ENCODE measurements at regions not wholly inside any gene's neighbourhood (a gene's known extent, or its start where the extent isn't known, plus 50 kb on each side); places are given as distances from the start of the nearest gene placed in this dataset.

DNA sequence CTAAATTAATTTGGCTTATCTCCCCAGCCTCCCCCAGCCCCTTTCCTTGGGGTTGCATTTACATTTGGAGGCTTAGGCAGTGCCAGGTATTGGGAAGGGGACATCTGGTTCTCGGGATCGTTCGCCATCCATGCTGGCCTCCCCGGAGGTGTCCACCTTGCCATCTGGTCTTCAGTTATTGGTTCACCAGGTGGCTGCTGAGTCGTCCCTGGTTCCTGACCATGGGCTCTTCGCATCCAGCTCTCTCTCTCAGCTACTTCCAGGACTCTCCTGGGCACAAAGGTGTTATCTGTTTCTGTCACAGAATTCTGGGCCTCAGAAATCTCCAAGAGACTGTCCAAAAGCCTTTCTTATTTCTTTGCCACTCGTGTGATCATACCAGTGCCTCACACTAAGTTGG is 75.4 kb upstream of the SCOC start:
- no peak for DNase-seq
- H3K9me3 Mint-ChIP-seq: no peaks in the 10 kb centered on the region
- peaks cover 2% of the 10 kb centered on the region for H3K27me3 Mint-ChIP-seq
- POLR2A ChIA-PET: no interaction called here
- H3K27ac Mint-ChIP-seq: no peak overlapping the region
- no peaks in the 10 kb centered on the region for H3K4me1 Mint-ChIP-seq
- CTCF ChIA-PET: no interaction called here
- H3K36me3 Mint-ChIP-seq (ENCODE audit: low read depth): no peaks in the 10 kb centered on the region
- no peak overlapping the region for H3K4me3 Mint-ChIP-seq

DNA sequence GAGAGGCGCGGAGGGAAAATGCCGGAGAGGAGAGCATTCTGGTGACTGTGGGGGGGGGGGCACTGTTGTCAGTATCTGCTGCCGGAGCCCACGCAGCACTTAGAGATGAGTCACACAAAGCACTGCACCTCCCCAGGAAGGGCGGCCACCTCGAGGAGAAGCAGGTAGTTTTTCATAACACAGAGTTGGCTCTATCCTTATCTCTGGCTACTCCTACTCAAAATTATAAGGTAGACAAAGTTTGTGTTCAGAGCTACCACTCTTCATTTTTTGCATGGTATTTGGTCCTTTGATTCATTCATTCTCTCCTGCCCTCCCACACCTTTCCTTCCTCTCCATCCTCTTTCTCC is 76.2 kb upstream of the SCOC start:
- POLR2A ChIA-PET: no interaction called here
- Mint-ChIP-seq H3K36me3 (ENCODE audit: low read depth) (no peaks in the 10 kb centered on the region), H3K27ac (no peak overlapping the region), H3K4me1 (no peaks in the 10 kb centered on the region), H3K27me3 (peaks cover 2% of the 10 kb centered on the region), H3K9me3 (no peaks in the 10 kb centered on the region), H3K4me3 (no peak overlapping the region)
- CTCF ChIA-PET: no interaction called here
- DNase-seq: no peak

DNA sequence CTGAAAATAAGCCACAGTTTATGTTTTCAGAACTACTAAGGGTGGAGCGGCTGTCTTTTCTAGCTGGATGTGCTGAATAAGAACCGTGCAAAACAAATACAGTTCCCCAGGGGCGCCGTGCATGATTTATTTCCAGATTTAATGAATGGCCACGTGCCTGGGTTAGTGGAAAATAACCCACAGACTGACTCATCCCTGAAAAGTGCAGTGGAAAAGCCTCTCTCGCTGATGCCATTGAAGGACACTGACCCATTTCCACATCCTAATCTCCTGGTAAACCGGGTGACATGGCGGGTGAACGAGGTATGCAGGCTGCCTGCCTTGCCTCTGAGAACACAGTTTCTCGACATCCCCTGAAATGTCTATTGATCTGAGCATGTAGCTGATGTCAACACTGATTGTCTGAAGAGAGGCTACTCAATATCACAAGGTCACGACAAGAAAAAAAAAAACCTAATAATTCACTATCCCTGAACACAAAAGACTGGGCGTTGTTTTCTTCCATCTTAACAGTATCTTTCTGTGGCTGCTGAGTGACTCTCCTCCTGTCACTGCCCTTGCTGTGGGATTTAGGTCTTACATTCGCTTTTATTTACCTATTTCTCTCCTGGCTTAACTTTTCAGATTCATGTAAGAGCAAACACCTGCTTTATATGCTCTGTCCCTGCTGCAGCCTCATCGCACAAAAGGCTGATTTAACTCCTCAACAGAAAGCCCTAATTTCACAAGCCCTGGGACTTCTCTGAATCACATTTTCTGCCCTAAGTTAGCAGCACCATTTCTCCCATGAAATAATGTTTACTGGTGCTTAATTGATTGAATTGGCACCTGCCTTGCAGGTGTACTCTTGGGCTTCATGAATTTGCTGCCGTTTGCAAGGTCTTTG is 76.9 kb upstream of the SCOC start:
- Mint-ChIP-seq H3K4me1 (no peaks in the 10 kb centered on the region), H3K9me3 (no peaks in the 10 kb centered on the region), H3K36me3 (ENCODE audit: low read depth) (no peaks in the 10 kb centered on the region), H3K27me3 (peaks cover 2% of the 10 kb centered on the region), H3K4me3 (no peak overlapping the region), H3K27ac (no peak overlapping the region)
- ChIA-PET CTCF (no interaction called here), POLR2A (no interaction called here)
- no peak for DNase-seq

DNA sequence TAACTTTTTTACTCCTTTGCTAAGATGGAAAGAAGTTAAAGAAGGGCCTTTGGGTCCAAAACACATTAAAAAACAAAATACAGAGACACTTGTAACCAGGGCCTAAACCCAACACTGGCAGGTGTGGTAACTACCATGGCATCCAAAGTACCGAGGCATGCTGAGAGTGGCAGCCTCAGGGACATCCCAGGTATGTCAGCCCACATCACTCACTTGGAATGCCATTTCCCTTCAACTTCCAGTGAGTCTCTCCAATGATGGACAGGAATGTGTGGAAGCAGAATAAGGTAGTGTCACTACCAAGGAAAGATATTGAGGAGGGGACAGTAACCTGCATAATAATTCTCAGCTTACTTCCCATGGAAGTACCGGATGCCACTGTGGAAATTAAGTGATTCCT is 79.5 kb upstream of the SCOC start:
- no peaks in the 10 kb centered on the region for H3K4me1 Mint-ChIP-seq
- POLR2A ChIA-PET: no interaction called here
- DNase-seq: no peak
- H3K9me3 Mint-ChIP-seq: no peaks in the 10 kb centered on the region
- CTCF ChIA-PET: no interaction called here
- no peak overlapping the region for H3K27ac Mint-ChIP-seq
- H3K36me3 Mint-ChIP-seq (ENCODE audit: low read depth): no peaks in the 10 kb centered on the region
- H3K27me3 Mint-ChIP-seq: peaks cover 2% of the 10 kb centered on the region
- no peak overlapping the region for H3K4me3 Mint-ChIP-seq

DNA sequence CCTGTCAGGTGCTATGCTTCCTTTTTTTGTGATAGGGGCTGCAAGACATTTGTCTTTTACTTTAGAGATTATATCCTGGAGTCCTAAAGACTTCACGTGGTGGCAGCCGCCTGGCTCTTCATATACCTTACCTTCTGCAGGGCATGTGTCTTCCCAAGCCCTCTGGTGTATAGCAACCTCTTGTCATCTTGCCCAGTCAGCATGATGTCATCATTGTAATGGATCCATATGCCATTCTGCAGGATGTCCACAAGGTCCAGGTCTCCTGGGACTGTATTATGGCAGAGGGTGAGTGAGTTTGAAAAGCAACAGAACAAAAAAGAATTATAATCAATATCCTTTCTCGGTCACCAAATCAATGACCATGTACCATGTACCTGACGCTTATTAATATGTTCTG is 82.2 kb upstream of the SCOC start:
- CTCF ChIA-PET: no interaction called here

DNA sequence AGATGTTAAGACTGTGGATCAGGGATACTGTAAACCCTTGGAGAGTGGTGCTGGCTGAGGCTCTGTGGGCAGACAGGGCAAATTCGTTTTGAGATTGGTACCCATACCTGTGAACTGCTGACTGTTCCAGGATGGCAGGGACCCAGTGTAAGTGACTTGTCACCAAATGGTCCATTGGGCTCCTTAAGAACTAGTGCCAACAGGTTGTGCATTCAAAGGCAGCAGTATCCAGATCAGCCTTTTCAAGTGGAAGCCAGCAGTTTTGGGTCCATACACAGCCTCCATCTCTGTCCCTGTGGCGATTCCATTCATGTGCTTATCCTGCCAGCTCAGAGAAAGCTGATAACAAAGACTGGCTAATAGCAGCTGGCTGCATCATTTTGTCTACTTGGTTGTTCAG is 84.0 kb upstream of the SCOC start:
- Mint-ChIP-seq H3K27ac (no peak overlapping the region), H3K4me3 (no peak overlapping the region), H3K4me1 (no peaks in the 10 kb centered on the region), H3K36me3 (ENCODE audit: low read depth) (no peaks in the 10 kb centered on the region), H3K27me3 (peaks cover 5% of the 10 kb centered on the region), H3K9me3 (no peaks in the 10 kb centered on the region)
- ChIA-PET POLR2A (no interaction called here), CTCF (no interaction called here)
- no peak for DNase-seq

More for the DNA sequence above, 82.2 kb upstream of the SCOC start:
- no peak for DNase-seq
- H3K4me1 Mint-ChIP-seq: no peaks in the 10 kb centered on the region
- H3K9me3 Mint-ChIP-seq: no peaks in the 10 kb centered on the region
- no peak overlapping the region for H3K4me3 Mint-ChIP-seq
- POLR2A ChIA-PET: no interaction called here
- no peak overlapping the region for H3K27ac Mint-ChIP-seq
- H3K27me3 Mint-ChIP-seq: peaks cover 2% of the 10 kb centered on the region
- no peaks in the 10 kb centered on the region for H3K36me3 Mint-ChIP-seq (ENCODE audit: low read depth)

DNA sequence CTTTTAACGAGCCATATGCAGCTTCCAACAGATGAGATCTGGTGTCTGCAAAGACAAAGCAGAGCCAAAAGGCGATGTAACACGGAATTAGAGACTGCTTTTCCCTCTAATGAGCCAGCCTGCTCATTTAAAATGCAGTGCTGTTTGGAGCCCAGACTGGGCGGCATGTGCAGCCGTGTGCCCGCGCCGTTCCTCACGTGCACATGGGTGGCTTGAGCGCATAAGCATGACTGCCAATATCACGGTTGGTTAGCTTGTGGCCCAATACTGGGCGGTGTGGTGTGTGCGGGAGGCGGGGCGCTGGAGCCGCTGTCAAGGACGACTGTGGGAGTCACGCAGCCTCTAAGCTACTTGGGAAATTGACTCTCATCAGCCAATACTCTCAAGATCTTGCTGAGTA is 87.0 kb upstream of the SCOC start:
- no peaks in the 10 kb centered on the region for H3K9me3 Mint-ChIP-seq

DNA sequence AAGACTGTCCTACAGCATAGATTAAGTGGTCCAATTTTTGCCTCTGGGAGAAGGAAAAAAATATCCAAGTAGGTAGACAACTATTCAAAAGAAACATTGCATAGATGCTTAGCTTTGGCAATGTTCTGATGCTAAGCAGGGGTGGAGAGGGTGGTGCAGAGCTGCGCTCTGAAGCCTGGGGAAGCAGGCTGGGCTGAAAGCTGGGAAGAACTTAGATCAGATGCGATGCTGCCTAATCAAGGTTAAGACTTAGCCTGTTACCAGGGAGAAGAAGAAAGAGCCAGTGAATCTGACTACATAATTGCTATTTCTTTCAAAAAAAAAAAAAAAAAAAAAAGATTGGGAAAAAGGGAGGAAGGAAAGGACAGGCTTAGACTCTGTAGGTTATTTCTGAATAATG is 89.0 kb upstream of the SCOC start:
- Mint-ChIP-seq H3K27ac (no peak overlapping the region), H3K4me1 (no peaks in the 10 kb centered on the region), H3K4me3 (no peak overlapping the region), H3K36me3 (ENCODE audit: low read depth) (no peaks in the 10 kb centered on the region), H3K27me3 (peaks cover 11% of the 10 kb centered on the region), H3K9me3 (no peaks in the 10 kb centered on the region)
- POLR2A ChIA-PET: no interaction called here
- CTCF ChIA-PET: no interaction called here
- DNase-seq: no peak

More for the DNA sequence above, 87.0 kb upstream of the SCOC start:
- Mint-ChIP-seq H3K36me3 (ENCODE audit: low read depth) (no peaks in the 10 kb centered on the region), H3K27ac (no peak overlapping the region), H3K27me3 (peaks cover 11% of the 10 kb centered on the region), H3K4me3 (no peak overlapping the region), H3K4me1 (no peaks in the 10 kb centered on the region)
- ChIA-PET POLR2A (no interaction called here), CTCF (no interaction called here)
- no peak for DNase-seq

DNA sequence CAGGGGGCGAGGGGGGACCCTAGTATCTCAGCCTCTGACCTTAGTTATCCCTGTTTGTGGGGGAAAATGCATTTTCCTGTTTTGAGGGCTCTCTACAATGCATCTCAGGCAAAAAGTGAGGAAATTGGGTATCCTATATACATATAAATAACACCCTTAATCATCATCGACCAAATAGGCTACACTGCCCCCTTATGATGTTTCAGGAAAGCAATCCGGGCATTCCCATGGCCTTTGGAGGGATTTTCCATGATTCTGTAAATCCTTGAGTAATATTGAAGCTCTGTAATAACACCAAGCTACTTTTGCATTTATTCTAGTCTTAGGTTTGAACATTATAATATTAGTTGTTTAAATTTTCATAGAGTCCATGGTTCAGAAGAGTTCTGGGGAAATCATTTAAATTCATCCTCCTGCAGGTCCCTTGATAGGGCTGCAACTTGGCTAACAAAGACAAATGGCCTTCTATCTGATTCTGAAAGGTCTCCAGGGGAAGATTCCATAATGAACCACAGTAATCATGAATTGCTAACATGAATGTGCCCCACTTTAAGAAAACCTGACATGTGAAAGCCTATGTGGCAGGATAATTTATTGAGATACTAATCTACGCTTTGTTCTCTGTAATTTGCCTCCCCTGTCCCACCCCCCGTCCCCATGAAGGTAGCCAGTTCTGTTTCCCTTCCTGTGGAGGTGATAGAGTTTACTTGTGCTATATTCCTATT is 91.5 kb upstream of the SCOC start:
- no peak for DNase-seq
- H3K9me3 Mint-ChIP-seq: no peaks in the 10 kb centered on the region
- CTCF ChIA-PET: interaction anchor here (1.3 kb wide), 1 partner anchor 11 kb away, joined by 4 read pairs; no protein-coding TSS in a partner anchor
- no peak overlapping the region for H3K27ac Mint-ChIP-seq
- H3K27me3 Mint-ChIP-seq: peaks cover 12% of the 10 kb centered on the region
- H3K4me1 Mint-ChIP-seq: no peaks in the 10 kb centered on the region
- no peaks in the 10 kb centered on the region for H3K36me3 Mint-ChIP-seq (ENCODE audit: low read depth)
- no peak overlapping the region for H3K4me3 Mint-ChIP-seq
- POLR2A ChIA-PET: no interaction called here

DNA sequence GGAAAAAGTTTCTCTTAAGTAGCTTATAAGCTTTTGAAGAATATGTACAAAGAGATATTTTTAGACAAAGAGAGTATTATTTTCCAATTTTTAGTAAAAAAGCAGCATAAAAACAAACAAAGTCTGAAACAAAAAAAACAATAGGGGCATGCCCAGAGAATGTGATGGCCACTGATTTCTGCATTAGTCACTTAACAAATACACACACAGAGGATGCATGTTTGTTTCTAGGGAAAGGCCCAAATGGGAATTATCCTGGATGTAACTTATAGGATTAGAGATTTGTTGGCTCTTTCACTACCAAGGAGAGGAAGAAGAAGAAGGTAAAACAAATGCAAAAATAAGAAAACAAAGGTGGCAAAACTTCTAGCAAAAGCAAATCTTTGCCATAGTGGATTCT is 95.9 kb upstream of the SCOC start:
- no peaks in the 10 kb centered on the region for H3K4me1 Mint-ChIP-seq
- H3K27ac Mint-ChIP-seq: no peak overlapping the region
- POLR2A ChIA-PET: no interaction called here
- no peaks in the 10 kb centered on the region for H3K36me3 Mint-ChIP-seq (ENCODE audit: low read depth)
- DNase-seq: no peak
- no peak overlapping the region for H3K4me3 Mint-ChIP-seq
- CTCF ChIA-PET: no interaction called here
- peaks cover 2% of the 10 kb centered on the region for H3K27me3 Mint-ChIP-seq
- no peaks in the 10 kb centered on the region for H3K9me3 Mint-ChIP-seq

DNA sequence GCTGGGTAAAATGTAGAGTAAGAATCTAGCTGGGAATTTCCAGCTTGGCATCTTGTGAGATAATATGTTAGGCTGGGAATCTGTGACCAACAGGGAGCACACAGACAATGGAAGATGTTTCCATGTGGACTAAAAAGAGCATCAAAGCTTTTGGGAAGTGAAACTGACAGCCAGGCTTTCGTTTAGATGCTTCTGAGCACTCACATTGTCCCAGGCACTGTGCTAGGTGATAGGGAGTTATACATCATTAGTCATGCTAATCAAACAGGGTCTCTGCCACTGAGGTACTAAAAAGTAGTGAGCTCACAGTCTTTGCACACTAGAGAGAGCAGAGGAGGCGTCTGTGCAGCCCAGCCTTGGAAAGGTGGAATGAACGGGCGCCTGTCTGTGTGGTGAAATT is 101.9 kb upstream of the SCOC start:
- ChIA-PET POLR2A (no interaction called here), CTCF (interaction anchor here (1.9 kb wide), 1 partner anchor 19 kb away, joined by 4 read pairs; no protein-coding TSS in a partner anchor)
- Mint-ChIP-seq H3K36me3 (ENCODE audit: low read depth) (no peaks in the 10 kb centered on the region), H3K27me3 (peaks cover 8% of the 10 kb centered on the region), H3K27ac (no peak overlapping the region), H3K4me1 (no peaks in the 10 kb centered on the region), H3K9me3 (no peaks in the 10 kb centered on the region), H3K4me3 (no peak overlapping the region)
- DNase-seq: no peak

DNA sequence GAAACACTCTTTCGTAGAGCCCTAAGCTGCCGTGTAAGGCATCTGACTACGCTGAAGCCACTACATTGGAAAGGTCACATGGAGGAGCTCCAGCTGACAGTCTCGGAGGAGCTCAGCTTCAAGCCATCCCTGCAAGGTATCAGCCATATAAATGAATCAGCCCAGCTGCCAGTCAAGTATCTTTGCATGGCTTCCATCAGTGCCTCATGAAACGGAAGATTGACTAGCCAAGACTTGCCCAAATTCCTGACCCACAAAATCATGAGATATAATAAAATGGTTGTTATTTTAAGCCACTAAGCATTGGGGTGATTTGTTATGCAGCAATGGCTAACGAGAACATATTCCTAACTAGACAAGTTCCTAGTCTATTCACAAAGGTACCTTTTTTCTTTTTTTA is 104.1 kb upstream of the SCOC start:
- CTCF ChIA-PET: interaction anchor here (1.4 kb wide), 1 partner anchor 11 kb away, joined by 4 read pairs; no protein-coding TSS in a partner anchor
- no peaks in the 10 kb centered on the region for H3K36me3 Mint-ChIP-seq (ENCODE audit: low read depth)
- H3K27ac Mint-ChIP-seq: no peak overlapping the region
- H3K27me3 Mint-ChIP-seq: peaks cover 8% of the 10 kb centered on the region
- no peak for DNase-seq
- no peak overlapping the region for H3K4me3 Mint-ChIP-seq
- POLR2A ChIA-PET: no interaction called here
- no peaks in the 10 kb centered on the region for H3K9me3 Mint-ChIP-seq
- no peaks in the 10 kb centered on the region for H3K4me1 Mint-ChIP-seq

DNA sequence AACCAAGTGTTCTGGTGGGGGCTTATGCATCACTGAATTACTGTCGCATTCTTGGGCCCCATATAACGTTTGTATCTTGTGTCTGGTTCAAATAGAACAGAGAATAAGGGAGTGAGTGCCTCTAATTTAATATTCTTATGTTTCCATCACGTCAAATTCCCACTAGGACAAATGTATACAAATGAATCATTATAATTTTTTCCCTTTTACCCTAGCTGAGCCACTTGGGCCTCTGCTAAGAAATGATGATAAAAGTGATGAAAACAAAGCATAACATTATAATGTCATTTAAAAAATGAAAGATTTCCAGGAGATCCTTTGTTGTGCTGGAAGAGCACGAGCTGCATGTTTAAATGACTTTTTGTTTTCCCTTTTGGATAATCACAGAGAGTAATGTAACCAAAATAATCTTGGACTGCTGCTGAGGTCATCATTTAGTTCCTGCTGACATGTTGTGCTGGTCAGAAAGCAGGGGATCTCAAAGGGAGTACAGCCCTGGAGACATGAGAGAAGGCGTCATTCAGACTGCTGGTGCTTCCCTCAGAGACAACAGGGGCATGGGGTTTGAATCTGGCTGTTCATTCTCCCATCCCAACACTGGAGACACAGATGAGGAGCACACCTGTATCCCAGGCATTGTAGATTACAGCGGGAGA is 105.1 kb upstream of the SCOC start:
- H3K27me3 Mint-ChIP-seq: peaks cover 8% of the 10 kb centered on the region
- H3K4me1 Mint-ChIP-seq: no peaks in the 10 kb centered on the region
- POLR2A ChIA-PET: no interaction called here
- CTCF ChIA-PET: interaction anchor here (1.3 kb wide), 1 partner anchor 15 kb away, joined by 4 read pairs; no protein-coding TSS in a partner anchor
- H3K9me3 Mint-ChIP-seq: no peaks in the 10 kb centered on the region
- H3K4me3 Mint-ChIP-seq: no peak overlapping the region
- H3K36me3 Mint-ChIP-seq (ENCODE audit: low read depth): no peaks in the 10 kb centered on the region
- no peak for DNase-seq
- H3K27ac Mint-ChIP-seq: no peak overlapping the region

All from activated CD4-positive, alpha-beta T cell treated with anti-CD3 and anti-CD28 coated beads, Interleukin-2, amount 10 ng/mL, durations not matched to agents 7 days and 5 days (primary cell).